Stimulated activated effector memory CD8-positive, alpha-beta T cell treated with anti-CD3 and anti-CD28 coated beads, Interleukin-12 subunit alpha, Interleukin-12 subunit beta, amount 100 ng/mL, for 72 hours (primary cell): ENCODE measurements at regions not wholly inside any gene's neighbourhood (a gene's known extent, or its start where the extent isn't known, plus 50 kb on each side); places are given as distances from the start of the nearest gene placed in this dataset.

Source experiments
- ATAC-seq: fragments of 150-1000 bp; cut with Tn5 transposase; 2 replicates; pipeline ENCODE4 v1.10.0; 2021
- DNase-seq, 2 donors: peaks; one replicate each; pipeline ENCODE4 v3.0.0; 2021 to 2022; ENCODE audit warnings: low spot score in 2 of 2
- H3K27ac Mint-ChIP-seq: one replicate; pipeline ENCODE4 v1.8.0; 2022; ENCODE audit warnings: mild to moderate bottlenecking, mixed read lengths
- H3K36me3 Mint-ChIP-seq: one replicate; pipeline ENCODE4 v1.8.0; 2022; ENCODE audit warnings: mild to moderate bottlenecking, mixed read lengths
- H3K4me1 Mint-ChIP-seq: one replicate; pipeline ENCODE4 v1.8.0; 2022; ENCODE audit warnings: mixed read lengths
- H3K4me3 Mint-ChIP-seq: one replicate; pipeline ENCODE4 v1.8.0; 2022; ENCODE audit warnings: mild to moderate bottlenecking, mixed read lengths
- H3K9me3 Mint-ChIP-seq: one replicate; pipeline ENCODE4 v1.8.0; 2022; ENCODE audit warnings: mixed read lengths

DNA sequence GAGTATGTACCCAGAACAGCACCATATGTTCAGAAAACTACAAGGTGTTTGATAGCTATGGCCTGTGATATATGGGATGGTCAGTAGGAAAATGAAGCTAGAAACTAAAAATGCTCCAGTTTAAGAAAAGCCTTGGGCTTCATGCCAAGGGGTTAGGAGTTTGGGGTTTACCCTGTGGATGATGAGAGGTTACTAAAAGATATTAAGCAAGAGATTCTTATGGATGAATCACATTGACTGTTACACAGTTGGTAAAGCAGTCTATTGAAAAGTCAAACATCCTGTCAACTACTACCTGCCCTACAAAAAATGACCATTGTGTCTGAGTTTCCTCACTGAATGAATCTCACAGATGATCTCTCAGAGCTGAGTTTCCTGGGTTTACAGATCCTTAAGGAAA is 166.2 kb upstream of the INHBA start:
- Mint-ChIP-seq H3K4me1 (peaks cover 35% of the 10 kb centered on the region), H3K27ac (no peak overlapping the region), H3K4me3 (no peak overlapping the region), H3K36me3 (no peaks in the 10 kb centered on the region), H3K9me3 (peaks cover 1% of the 10 kb centered on the region)
- DNase-seq (no peak), ATAC-seq (no peak)

DNA sequence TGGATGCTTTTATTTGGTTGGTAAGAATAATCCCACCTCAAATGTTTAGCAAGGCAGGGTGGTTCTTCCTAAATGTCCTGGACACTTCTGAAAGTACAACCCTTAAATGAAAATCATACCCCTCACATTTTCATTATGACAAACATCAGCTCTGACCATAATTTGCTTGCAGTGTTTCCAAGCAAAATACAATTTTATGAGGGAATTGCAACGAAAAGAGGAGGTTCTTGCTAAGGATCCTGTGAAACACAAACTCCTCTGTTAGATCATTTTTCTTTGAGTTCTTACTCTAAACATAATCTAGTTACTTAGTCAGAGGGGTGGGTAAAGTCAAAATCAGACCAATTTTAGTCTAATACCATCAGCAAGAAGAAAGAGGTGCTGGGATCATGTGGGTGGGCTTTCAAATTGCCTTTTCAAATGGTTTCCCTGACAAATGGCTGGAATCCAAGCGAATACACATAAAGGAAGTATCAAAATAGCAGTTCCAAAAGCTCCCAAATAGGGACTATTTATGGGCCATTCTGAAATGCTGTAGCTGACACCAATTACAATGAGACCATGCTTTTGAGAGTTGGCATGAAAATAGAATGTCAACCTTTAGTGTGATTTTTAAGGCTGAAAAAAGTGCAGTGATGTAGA is 164.9 kb upstream of the INHBA start:
- Mint-ChIP-seq H3K9me3 (peaks cover 3% of the 10 kb centered on the region), H3K4me3 (no peak overlapping the region), H3K27ac (no peak overlapping the region), H3K4me1 (peaks cover 26% of the 10 kb centered on the region), H3K36me3 (no peaks in the 10 kb centered on the region)
- DNase-seq (no peak), ATAC-seq (no peak)

- no peak for ATAC-seq
- H3K4me1 Mint-ChIP-seq = no peaks in the 10 kb centered on the region
- no peak overlapping the region for H3K4me3 Mint-ChIP-seq
These were observed 159.4 kb upstream of the INHBA start for GRCh38 chr7:41862261-41862660.

GRCh38 chr7:41861642-41862041 is 158.8 kb upstream of the INHBA start:
- Mint-ChIP-seq H3K9me3 (peaks cover 3% of the 10 kb centered on the region), H3K27ac (no peak overlapping the region), H3K4me1 (peaks cover under 1% of the 10 kb centered on the region), H3K36me3 (no peaks in the 10 kb centered on the region), H3K4me3 (no peak overlapping the region)
- DNase-seq (no peak), ATAC-seq (no peak)

More at GRCh38 chr7:41862261-41862660, 159.4 kb upstream of the INHBA start:
- H3K27ac Mint-ChIP-seq = no peak overlapping the region
- H3K36me3 Mint-ChIP-seq = no peaks in the 10 kb centered on the region
- no peak for DNase-seq
- H3K9me3 Mint-ChIP-seq = peaks cover 3% of the 10 kb centered on the region

DNA sequence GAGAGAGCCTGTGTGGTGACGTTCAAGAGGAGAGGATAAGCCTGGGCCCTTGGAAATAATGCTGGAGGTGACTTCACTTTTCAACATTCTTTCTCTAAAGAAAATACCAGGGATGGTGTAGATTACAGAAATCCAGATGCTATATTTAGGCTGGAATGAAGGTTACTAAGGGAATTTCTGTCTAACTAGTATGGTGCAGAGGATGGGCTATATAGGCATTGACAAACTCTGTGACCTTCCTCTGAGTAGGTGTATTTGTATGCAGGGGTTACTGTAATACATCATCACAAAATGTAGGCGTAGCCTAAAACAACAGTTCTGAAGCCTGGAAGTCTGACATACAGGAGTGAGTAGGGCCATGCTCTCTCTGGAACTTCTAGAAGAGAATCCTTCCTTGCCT is 155.3 kb upstream of the INHBA start:
- Mint-ChIP-seq H3K4me1 (peaks cover 9% of the 10 kb centered on the region), H3K36me3 (no peaks in the 10 kb centered on the region)
- ATAC-seq = no peak

DNA sequence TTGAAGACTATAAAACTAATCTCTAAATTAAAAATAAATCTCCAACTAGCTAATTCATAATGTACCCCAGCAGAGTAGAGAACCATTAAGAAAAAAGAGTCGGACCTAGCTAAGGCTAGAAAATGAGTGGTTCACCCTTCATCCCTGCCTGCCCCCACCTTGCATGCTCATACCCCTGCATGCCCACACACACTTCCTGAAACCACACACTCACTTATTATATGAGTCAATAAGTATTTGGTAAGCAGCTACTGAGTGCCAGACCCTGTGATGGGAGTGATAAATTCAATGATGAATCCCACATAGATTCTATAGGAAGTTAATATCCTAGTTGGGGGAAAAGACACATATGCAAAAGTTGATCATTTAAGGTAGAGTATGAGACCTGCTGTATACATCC is 152.9 kb upstream of the INHBA start:
- H3K27ac Mint-ChIP-seq = no peak overlapping the region
- H3K9me3 Mint-ChIP-seq = peaks cover 3% of the 10 kb centered on the region
- DNase-seq = no peak
- H3K36me3 Mint-ChIP-seq = no peaks in the 10 kb centered on the region
- ATAC-seq = peak; percentile 60
- peaks cover 9% of the 10 kb centered on the region for H3K4me1 Mint-ChIP-seq
- H3K4me3 Mint-ChIP-seq = no peak overlapping the region

More for the DNA sequence above, 155.3 kb upstream of the INHBA start:
- no peak for DNase-seq
- no peaks in the 10 kb centered on the region for H3K9me3 Mint-ChIP-seq
- H3K27ac Mint-ChIP-seq = no peak overlapping the region
- no peak overlapping the region for H3K4me3 Mint-ChIP-seq

- no peak overlapping the region for H3K27ac Mint-ChIP-seq
These were observed 144.7 kb upstream of the INHBA start for GRCh38 chr7:41847606-41848005.

GRCh38 chr7:41847151-41847550 is 144.3 kb upstream of the INHBA start:
- no peaks in the 10 kb centered on the region for H3K36me3 Mint-ChIP-seq
- H3K4me1 Mint-ChIP-seq = no peaks in the 10 kb centered on the region
- no peak overlapping the region for H3K27ac Mint-ChIP-seq
- ATAC-seq (no peak), DNase-seq (no peak)
- no peak overlapping the region for H3K4me3 Mint-ChIP-seq
- peaks cover 14% of the 10 kb centered on the region for H3K9me3 Mint-ChIP-seq

More at GRCh38 chr7:41847606-41848005, 144.7 kb upstream of the INHBA start:
- Mint-ChIP-seq H3K9me3 (peaks cover 13% of the 10 kb centered on the region), H3K36me3 (no peaks in the 10 kb centered on the region), H3K4me3 (no peak overlapping the region), H3K4me1 (no peaks in the 10 kb centered on the region)
- DNase-seq = no peak
- no peak for ATAC-seq

DNA sequence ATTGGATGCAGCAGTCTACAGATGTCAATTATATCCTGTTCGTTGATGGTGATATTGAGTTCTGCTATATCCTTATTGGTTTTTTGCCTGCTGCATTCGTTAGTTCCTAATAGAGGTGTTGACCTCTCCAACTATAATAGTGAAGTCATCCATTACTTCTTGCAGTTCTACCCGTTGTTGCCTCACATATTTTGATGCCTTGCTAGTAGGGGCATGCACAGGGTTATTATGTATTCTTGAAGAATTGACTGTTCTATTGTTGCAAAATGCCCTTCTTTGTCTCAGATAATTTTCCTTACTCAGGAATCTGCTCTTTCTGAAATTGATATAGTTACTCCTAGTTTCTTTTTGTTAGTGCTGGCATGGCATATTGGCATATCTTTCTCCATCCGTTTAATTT is 140.1 kb upstream of the INHBA start:
- Mint-ChIP-seq H3K36me3 (no peaks in the 10 kb centered on the region), H3K27ac (no peak overlapping the region), H3K9me3 (peaks cover 10% of the 10 kb centered on the region), H3K4me3 (no peak overlapping the region), H3K4me1 (no peaks in the 10 kb centered on the region)
- ATAC-seq (no peak), DNase-seq (no peak)

- Mint-ChIP-seq H3K27ac (no peak overlapping the region), H3K36me3 (no peaks in the 10 kb centered on the region), H3K9me3 (peaks cover 6% of the 10 kb centered on the region), H3K4me3 (no peak overlapping the region), H3K4me1 (no peaks in the 10 kb centered on the region)
- no peak for ATAC-seq
- DNase-seq = no peak
These were observed 135.0 kb upstream of the INHBA start for GRCh38 chr7:41837916-41838315.

GRCh38 chr7:41835976-41836530 is 133.2 kb upstream of the INHBA start:
- Mint-ChIP-seq H3K4me1 (no peaks in the 10 kb centered on the region), H3K36me3 (no peaks in the 10 kb centered on the region), H3K9me3 (peaks cover 11% of the 10 kb centered on the region), H3K4me3 (no peak overlapping the region), H3K27ac (no peak overlapping the region)
- ATAC-seq = no peak
- DNase-seq = no peak

- no peak for DNase-seq
- Mint-ChIP-seq H3K4me1 (no peaks in the 10 kb centered on the region), H3K4me3 (no peak overlapping the region), H3K9me3 (peaks cover 9% of the 10 kb centered on the region), H3K27ac (peak overlapping the region; percentile 43), H3K36me3 (no peaks in the 10 kb centered on the region)
- no peak for ATAC-seq
These were observed 132.2 kb upstream of the INHBA start for GRCh38 chr7:41834805-41835694.

GRCh38 chr7:41832941-41833340 is 130.1 kb upstream of the INHBA start:
- H3K9me3 Mint-ChIP-seq = peaks cover 6% of the 10 kb centered on the region
- no peak overlapping the region for H3K4me3 Mint-ChIP-seq
- H3K4me1 Mint-ChIP-seq = no peaks in the 10 kb centered on the region
- DNase-seq (no peak), ATAC-seq (no peak)
- H3K27ac Mint-ChIP-seq = no peak overlapping the region
- H3K36me3 Mint-ChIP-seq = no peaks in the 10 kb centered on the region

GRCh38 chr7:41830271-41830670 is 127.4 kb upstream of the INHBA start:
- no peaks in the 10 kb centered on the region for H3K36me3 Mint-ChIP-seq
- ATAC-seq (no peak), DNase-seq (no peak)
- H3K4me1 Mint-ChIP-seq = no peaks in the 10 kb centered on the region
- H3K4me3 Mint-ChIP-seq = no peak overlapping the region
- H3K9me3 Mint-ChIP-seq = peaks cover 6% of the 10 kb centered on the region
- H3K27ac Mint-ChIP-seq = peak overlapping the region; percentile 46

- H3K4me3 Mint-ChIP-seq = no peak overlapping the region
- no peaks in the 10 kb centered on the region for H3K36me3 Mint-ChIP-seq
- H3K4me1 Mint-ChIP-seq = no peaks in the 10 kb centered on the region
- peaks cover 6% of the 10 kb centered on the region for H3K9me3 Mint-ChIP-seq
- H3K27ac Mint-ChIP-seq = no peak overlapping the region
- no peak for ATAC-seq
- no peak for DNase-seq
These were observed 126.0 kb upstream of the INHBA start for GRCh38 chr7:41828911-41829310.

DNA sequence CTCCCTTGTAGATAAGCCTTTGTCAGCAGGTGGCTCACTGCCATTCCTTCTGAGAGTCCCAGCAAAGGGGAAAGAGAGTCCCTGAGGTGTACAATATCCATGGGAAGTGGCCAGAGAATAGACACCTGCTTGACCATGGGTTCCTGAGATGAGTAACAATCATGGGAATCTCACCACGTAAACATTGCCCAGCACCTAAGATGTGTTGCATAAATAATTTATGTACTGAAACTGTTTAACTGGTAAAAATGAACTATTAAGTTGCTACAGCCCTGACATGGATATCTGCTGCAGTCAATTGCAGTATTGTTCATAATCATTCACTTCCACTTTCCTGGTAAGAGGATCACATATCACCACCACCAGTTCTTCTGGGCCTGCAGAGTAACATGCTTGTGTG is 123.8 kb upstream of the INHBA start:
- no peaks in the 10 kb centered on the region for H3K36me3 Mint-ChIP-seq
- H3K27ac Mint-ChIP-seq = no peak overlapping the region
- H3K4me1 Mint-ChIP-seq = peaks cover under 1% of the 10 kb centered on the region
- no peak overlapping the region for H3K4me3 Mint-ChIP-seq
- peaks cover 3% of the 10 kb centered on the region for H3K9me3 Mint-ChIP-seq
- ATAC-seq = no peak
- DNase-seq = no peak
